DND-41 (cell line): ENCODE measurements at regions not wholly inside any gene's neighbourhood (a gene's known extent, or its start where the extent isn't known, plus 50 kb on each side); places are given as distances from the start of the nearest gene placed in this dataset.
"Not testable (repeated sequence)": the region's sequence is repeated elsewhere in the genome, so short reads cannot be mapped to it uniquely, and the experiment has no call there.

Experiments
- ATAC-seq: fragments of 200-7000 bp; cut with Tn5 transposase; 3 replicates; pipeline ENCODE4 v1.9.1; 2021; ENCODE audit warnings: low read depth; ENCODE audit not compliant: insufficient read depth
- DNase-seq: peaks from one replicate; pipeline ENCODE4 v3.0.0-alpha.2; 2020
- H2AFZ ChIP-seq: 2 replicates; pipeline ENCODE4 v1.6.0; 2012; ENCODE audit warnings: low read depth, low read length
- H3K27ac ChIP-seq: 2 replicates; pipeline ENCODE4 v1.5.1; 2012; ENCODE audit warnings: low read length, inconsistent platforms
- H3K27me3 ChIP-seq: fragments of 200-600 bp; sonication (generic); 2 replicates; pipeline ENCODE4 v1.6.0; 2012; ENCODE audit warnings: low read length, mild to moderate bottlenecking, inconsistent platforms; ENCODE audit not compliant: insufficient read depth, poor library complexity
- H3K36me3 ChIP-seq: 2 replicates; pipeline ENCODE4 v1.5.1; 2012; ENCODE audit warnings: low read length, inconsistent platforms; ENCODE audit not compliant: insufficient read depth
- H3K4me1 ChIP-seq: 2 replicates; pipeline ENCODE4 v1.5.1; 2012; ENCODE audit warnings: mild to moderate bottlenecking, low read length; ENCODE audit not compliant: insufficient read depth
- H3K4me2 ChIP-seq: 2 replicates; pipeline ENCODE4 v1.6.0; 2012; ENCODE audit warnings: mild to moderate bottlenecking, moderate library complexity, low read length, inconsistent platforms; ENCODE audit not compliant: insufficient read depth
- H3K4me3 ChIP-seq, 2 experiments: fragments of 200-600 bp in 1 of 2; shearing (Covaris generic) in 1 of 2; 2 replicates each; pipeline ENCODE4 v1.5.1; 2012 to 2016; ENCODE audit warnings: inconsistent platforms in 2 of 2, low read length in 2 of 2, mild to moderate bottlenecking in 2 of 2, low read depth in 1 of 2, moderate library complexity in 1 of 2
- H3K79me2 ChIP-seq: 2 replicates; pipeline ENCODE4 v1.6.0; 2012; ENCODE audit warnings: low read length, inconsistent platforms; ENCODE audit not compliant: insufficient read depth
- H3K9ac ChIP-seq: 2 replicates; pipeline ENCODE4 v1.6.0; 2012; ENCODE audit warnings: low read depth, mild to moderate bottlenecking, inconsistent platforms, low read length, moderate library complexity
- H3K9me3 ChIP-seq: 2 replicates; pipeline ENCODE4 v1.5.1; 2012; ENCODE audit warnings: low read length, moderate library complexity, mild to moderate bottlenecking, inconsistent platforms; ENCODE audit not compliant: insufficient read depth, severe bottlenecking
- H4K20me1 ChIP-seq: 2 replicates; pipeline ENCODE4 v1.6.0; 2012; ENCODE audit warnings: low read length; ENCODE audit not compliant: insufficient read depth
- EZH2 ChIP-seq: IDR thresholded peaks from 3 replicates; pipeline ENCODE4 v1.6.1; 2012; ENCODE audit warnings: borderline replicate concordance, low read depth, mild to moderate bottlenecking, moderate library complexity, low read length, inconsistent platforms; ENCODE audit not compliant: severe bottlenecking
- TF ChIP-seq, protein P1 (sequence below): IDR thresholded peaks from 2 replicates; pipeline ENCODE4 v1.5.1; 2012; ENCODE audit warnings: borderline replicate concordance, low read length, moderate library complexity, mild to moderate bottlenecking; ENCODE audit not compliant: poor library complexity, severe bottlenecking; ENCODE audit errors: extremely low read depth

DNA sequence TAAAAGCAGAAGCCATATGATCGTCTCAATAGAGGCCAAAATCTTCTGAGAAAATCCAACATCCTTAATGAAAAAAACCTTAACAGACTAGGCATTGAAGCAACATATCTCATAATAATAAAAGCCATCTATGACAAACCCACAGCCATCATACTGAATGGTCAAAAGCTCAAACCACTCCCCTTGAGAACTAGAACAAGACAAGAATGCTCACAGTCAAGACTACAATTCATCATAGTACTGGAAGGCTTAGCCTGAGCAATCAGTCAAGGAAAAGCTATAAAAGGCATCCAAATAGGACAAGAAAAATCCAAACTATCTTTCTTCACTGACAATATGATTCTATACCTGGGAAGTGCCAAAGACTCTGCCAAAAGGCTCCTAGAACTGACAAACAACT, 2668.2 kb upstream of the PCDH20 start:
- ATAC-seq (no peak), DNase-seq (no peak)
- no peaks in the 10 kb centered on the region for H3K4me1 ChIP-seq
- no peak overlapping the region for H2AFZ ChIP-seq
- no peak overlapping the region for H3K4me3 ChIP-seq
- no peak overlapping the region for H3K27ac ChIP-seq
- H3K9ac ChIP-seq, result no peak overlapping the region
- H4K20me1 ChIP-seq, result no peaks in the 10 kb centered on the region
- no peaks in the 10 kb centered on the region for H3K27me3 ChIP-seq
- H3K36me3 ChIP-seq, result no peaks in the 10 kb centered on the region
- no peak overlapping the region for H3K4me2 ChIP-seq
- no peaks in the 10 kb centered on the region for H3K79me2 ChIP-seq
- TF ChIP-seq, protein P1, sequence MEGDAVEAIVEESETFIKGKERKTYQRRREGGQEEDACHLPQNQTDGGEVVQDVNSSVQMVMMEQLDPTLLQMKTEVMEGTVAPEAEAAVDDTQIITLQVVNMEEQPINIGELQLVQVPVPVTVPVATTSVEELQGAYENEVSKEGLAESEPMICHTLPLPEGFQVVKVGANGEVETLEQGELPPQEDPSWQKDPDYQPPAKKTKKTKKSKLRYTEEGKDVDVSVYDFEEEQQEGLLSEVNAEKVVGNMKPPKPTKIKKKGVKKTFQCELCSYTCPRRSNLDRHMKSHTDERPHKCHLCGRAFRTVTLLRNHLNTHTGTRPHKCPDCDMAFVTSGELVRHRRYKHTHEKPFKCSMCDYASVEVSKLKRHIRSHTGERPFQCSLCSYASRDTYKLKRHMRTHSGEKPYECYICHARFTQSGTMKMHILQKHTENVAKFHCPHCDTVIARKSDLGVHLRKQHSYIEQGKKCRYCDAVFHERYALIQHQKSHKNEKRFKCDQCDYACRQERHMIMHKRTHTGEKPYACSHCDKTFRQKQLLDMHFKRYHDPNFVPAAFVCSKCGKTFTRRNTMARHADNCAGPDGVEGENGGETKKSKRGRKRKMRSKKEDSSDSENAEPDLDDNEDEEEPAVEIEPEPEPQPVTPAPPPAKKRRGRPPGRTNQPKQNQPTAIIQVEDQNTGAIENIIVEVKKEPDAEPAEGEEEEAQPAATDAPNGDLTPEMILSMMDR, result no peak
- no peak for TF ChIP-seq EZH2
- no peaks in the 10 kb centered on the region for H3K9me3 ChIP-seq

DNA sequence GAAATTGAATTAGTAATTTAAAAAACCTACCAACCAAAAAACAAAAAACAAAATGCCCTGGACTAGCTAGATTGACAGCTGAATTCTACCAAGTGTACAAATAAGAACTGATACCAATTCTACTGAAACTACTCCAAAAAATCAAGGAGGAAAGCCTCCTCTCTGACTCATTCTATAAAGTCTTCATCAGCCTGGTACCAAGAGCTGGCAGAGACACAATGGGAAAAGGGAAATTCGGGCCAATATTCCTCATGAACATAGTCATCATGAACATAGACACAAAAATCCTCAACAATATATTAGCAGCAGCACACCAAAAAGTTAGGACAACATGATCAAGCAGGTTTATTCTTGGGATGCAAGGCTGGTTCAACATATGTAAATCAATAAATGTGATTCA, 2667.7 kb upstream of the PCDH20 start:
- no peak overlapping the region for H3K4me3 ChIP-seq
- H3K27me3 ChIP-seq, result no peaks in the 10 kb centered on the region
- H3K79me2 ChIP-seq, result no peaks in the 10 kb centered on the region
- H3K9me3 ChIP-seq, result no peaks in the 10 kb centered on the region
- DNase-seq, result no peak
- no peak overlapping the region for H2AFZ ChIP-seq
- H3K4me2 ChIP-seq, result no peak overlapping the region
- H4K20me1 ChIP-seq, result no peaks in the 10 kb centered on the region
- no peak overlapping the region for H3K27ac ChIP-seq
- no peaks in the 10 kb centered on the region for H3K4me1 ChIP-seq
- no peaks in the 10 kb centered on the region for H3K36me3 ChIP-seq
- no peak for ATAC-seq
- TF ChIP-seq, protein P1, result no peak
- no peak for TF ChIP-seq EZH2
- H3K9ac ChIP-seq, result no peak overlapping the region

DNA sequence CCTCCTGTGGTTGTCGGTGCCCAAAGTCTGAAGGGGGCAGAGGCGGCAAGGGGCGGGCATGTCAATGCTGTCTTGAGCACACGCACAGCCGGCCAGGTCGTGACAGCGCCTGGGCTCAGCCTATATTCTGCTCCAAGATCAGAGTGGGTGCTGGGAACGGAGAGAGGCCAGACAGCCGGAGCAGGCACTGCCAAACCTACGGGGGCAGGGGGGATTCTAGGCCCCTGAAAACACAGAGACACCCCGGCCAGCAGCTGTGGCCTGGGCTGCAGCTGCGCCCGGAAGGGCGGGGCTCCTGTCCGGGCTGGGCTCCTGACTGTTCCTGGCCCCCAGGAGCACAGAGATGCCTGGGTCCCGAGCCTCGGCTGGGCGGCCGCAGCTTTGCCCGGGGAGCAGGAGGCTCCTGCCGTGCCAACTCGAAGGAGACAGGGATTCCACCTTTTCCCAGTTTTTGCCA, 2662.9 kb upstream of the PCDH20 start:
- ATAC-seq (no peak), DNase-seq (no peak)
- H3K36me3 ChIP-seq, result no peaks in the 10 kb centered on the region
- no peaks in the 10 kb centered on the region for H3K79me2 ChIP-seq
- no peaks in the 10 kb centered on the region for H4K20me1 ChIP-seq
- no peak overlapping the region for H3K4me2 ChIP-seq
- TF ChIP-seq, protein P1, result no peak
- TF ChIP-seq EZH2, result no peak
- no peaks in the 10 kb centered on the region for H3K4me1 ChIP-seq
- no peak overlapping the region for H3K27ac ChIP-seq
- no peak overlapping the region for H3K4me3 ChIP-seq
- no peaks in the 10 kb centered on the region for H3K27me3 ChIP-seq
- no peak overlapping the region for H2AFZ ChIP-seq
- H3K9me3 ChIP-seq, result no peaks in the 10 kb centered on the region
- H3K9ac ChIP-seq, result no peak overlapping the region

DNA sequence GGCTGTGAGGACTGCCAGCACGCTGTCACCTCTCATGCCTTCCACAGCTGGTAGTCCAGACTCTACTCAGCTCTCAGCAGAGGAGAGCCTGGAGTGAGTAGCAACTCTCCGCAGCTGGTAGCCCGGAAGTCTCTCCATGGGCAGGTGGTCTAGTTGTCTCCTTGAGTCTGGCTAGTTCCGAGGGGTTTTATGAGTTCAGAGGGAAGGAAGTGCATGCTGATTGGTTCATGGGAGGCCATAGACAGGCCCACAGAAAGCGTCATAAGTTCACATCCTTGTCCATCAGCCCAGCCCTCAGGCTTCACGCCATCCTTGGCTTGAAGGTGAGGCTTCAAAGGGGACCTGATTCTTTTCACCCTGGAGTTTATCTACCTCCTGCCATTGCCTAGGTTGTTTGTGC, 2662.4 kb upstream of the PCDH20 start:
- Histone ChIP-seq H3K27me3 (no peaks in the 10 kb centered on the region), H4K20me1 (no peaks in the 10 kb centered on the region), H3K79me2 (no peaks in the 10 kb centered on the region), H3K9ac (no peak overlapping the region), H3K36me3 (no peaks in the 10 kb centered on the region), H3K4me1 (no peaks in the 10 kb centered on the region), H3K4me3 (no peak overlapping the region), H3K27ac (no peak overlapping the region), H3K9me3 (no peaks in the 10 kb centered on the region), H2AFZ (no peak overlapping the region), H3K4me2 (no peak overlapping the region)
- ATAC-seq, result no peak
- no peak for DNase-seq
- TF ChIP-seq, protein P1, result no peak
- no peak for TF ChIP-seq EZH2

DNA sequence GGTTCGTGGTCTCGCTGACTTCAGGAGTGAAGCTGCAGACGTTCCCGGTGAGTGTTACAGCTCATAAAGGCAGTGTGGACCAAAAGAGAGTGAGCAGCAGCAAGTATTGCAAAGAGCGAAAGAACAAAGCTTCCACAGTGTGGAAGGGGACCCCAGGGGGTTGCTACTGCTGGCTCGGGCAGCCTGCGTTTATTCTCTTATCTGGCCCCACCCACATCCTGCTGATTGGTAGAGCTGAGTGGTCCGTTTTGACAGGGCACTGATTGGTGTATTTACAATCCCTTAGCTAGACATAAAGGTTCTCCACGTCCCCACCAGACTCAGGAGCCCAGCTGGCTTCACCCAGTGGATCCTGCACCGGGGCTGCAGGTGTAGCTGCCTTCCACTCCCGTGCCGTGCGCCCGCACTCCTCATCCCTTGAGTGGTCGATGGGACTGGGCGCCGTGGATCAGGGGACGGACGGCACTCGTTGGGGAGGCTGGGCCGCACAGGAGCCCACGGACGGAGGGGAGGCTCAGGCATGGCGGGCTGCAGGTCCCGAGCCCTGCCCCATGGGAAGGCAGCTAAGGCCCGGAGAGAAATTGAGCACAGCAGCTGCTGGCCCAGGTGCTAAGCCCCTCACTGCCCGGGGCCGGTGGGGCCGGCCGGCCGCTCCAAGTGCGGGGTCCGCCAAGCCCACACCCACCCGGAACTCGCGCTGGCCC, 2661.6 kb upstream of the PCDH20 start:
- DNase-seq, H3K27me3 ChIP-seq, H4K20me1 ChIP-seq, H3K4me1 ChIP-seq, H2AFZ ChIP-seq, H3K4me2 ChIP-seq, H3K27ac ChIP-seq, H3K36me3 ChIP-seq, H3K9me3 ChIP-seq, H3K79me2 ChIP-seq, H3K9ac ChIP-seq, H3K4me3 ChIP-seq, ATAC-seq: not testable (repeated sequence)
